Mesothelial cell of epicardium (in vitro differentiated cells): ENCODE measurements at regions not wholly inside any gene's neighbourhood (a gene's known extent, or its start where the extent isn't known, plus 50 kb on each side); places are given as distances from the start of the nearest gene placed in this dataset.

ENCODE experiments used
- DNase-seq, 2 experiments: peaks; one replicate each; pipeline ENCODE4 v3.0.0; 2021; ENCODE audit warnings: low spot score in 2 of 2; ENCODE audit not compliant: unreplicated experiment in 2 of 2
- H3K27ac Mint-ChIP-seq: 2 replicates; pipeline ENCODE4 v1.8.0; 2021; ENCODE audit warnings: mixed read lengths
- H3K27me3 Mint-ChIP-seq: 2 replicates; pipeline ENCODE4 v1.8.0; 2021; ENCODE audit warnings: low read depth, mixed read lengths
- H3K36me3 Mint-ChIP-seq: 2 replicates; pipeline ENCODE4 v1.8.0; 2021; ENCODE audit warnings: mixed read lengths
- H3K4me1 Mint-ChIP-seq: 2 replicates; pipeline ENCODE4 v1.8.0; 2021; ENCODE audit warnings: mixed read lengths
- H3K4me3 Mint-ChIP-seq: 2 replicates; pipeline ENCODE4 v1.8.0; 2021; ENCODE audit warnings: mild to moderate bottlenecking, moderate library complexity, mixed read lengths
- H3K9me3 Mint-ChIP-seq: 2 replicates; pipeline ENCODE4 v1.8.0; 2021; ENCODE audit warnings: mixed read lengths
- TF ChIP-seq, protein P1 (sequence below): fragments of 200-600 bp; sonication (generic); IDR thresholded peaks from one replicate; pipeline ENCODE4 v1.5.0; 2021; ENCODE audit warnings: antibody characterized with exemption; ENCODE audit not compliant: unreplicated experiment

DNA sequence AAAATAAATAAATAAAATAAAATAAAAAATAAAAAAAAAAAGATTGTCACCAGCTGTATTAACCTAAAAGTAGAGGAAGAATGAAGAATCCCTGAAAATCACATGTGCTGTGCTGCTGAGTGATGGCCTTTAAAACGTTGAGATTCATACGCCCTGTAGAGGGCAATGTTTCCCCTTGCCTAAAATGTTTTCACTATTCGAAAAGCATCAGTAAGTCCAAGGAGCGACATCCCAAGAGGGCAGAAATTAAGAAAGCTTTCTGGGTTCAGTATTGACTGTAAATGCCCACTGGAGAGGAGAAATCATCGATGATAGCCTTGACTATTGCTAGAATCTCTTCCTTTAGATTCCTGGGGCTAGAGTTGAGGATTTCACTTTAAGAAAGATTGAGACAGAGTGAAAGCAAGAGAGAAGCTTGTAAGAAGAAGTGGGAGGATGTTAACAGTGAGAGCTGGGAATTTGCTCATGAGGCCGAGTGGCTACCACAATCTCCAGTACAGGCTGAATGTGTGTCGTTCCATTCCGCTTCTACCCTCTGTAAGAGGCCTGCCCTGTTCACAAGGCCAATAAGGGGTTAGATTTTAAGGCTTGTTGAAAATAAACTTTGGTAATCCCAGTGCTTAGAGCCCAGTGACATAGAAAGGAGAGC is 170.8 kb upstream of the FAM20A start:
- Mint-ChIP-seq H3K27ac (no peak overlapping the region), H3K4me3 (no peak overlapping the region), H3K27me3 (peaks cover 3% of the 10 kb centered on the region), H3K9me3 (no peaks in the 10 kb centered on the region), H3K4me1 (peaks cover 7% of the 10 kb centered on the region), H3K36me3 (no peaks in the 10 kb centered on the region)
- TF ChIP-seq, protein P1, sequence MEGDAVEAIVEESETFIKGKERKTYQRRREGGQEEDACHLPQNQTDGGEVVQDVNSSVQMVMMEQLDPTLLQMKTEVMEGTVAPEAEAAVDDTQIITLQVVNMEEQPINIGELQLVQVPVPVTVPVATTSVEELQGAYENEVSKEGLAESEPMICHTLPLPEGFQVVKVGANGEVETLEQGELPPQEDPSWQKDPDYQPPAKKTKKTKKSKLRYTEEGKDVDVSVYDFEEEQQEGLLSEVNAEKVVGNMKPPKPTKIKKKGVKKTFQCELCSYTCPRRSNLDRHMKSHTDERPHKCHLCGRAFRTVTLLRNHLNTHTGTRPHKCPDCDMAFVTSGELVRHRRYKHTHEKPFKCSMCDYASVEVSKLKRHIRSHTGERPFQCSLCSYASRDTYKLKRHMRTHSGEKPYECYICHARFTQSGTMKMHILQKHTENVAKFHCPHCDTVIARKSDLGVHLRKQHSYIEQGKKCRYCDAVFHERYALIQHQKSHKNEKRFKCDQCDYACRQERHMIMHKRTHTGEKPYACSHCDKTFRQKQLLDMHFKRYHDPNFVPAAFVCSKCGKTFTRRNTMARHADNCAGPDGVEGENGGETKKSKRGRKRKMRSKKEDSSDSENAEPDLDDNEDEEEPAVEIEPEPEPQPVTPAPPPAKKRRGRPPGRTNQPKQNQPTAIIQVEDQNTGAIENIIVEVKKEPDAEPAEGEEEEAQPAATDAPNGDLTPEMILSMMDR, result no peak
- no peak for DNase-seq

DNA sequence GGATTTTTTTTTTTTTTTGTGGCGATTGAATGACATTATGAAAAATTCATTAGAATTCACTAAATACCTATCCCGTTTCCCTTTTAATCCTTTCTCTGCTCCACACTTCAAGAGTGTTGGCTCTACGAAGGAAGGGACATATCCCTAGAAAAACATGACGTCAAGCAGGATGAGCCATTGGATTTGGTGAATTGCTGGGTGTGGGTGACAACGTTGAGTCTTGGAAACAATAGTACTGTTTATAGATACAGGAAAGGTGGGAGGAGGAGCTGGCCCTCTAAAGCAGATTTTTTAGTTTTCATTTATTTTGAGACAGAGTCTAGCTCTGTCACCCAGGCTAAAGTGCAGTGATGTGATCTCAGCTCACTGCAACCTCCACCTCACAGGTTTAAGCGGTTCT is 167.6 kb upstream of the FAM20A start:
- TF ChIP-seq, protein P1, result no peak
- Mint-ChIP-seq H3K27me3 (peaks cover 3% of the 10 kb centered on the region), H3K4me3 (no peak overlapping the region), H3K27ac (no peak overlapping the region), H3K36me3 (no peaks in the 10 kb centered on the region), H3K4me1 (no peaks in the 10 kb centered on the region), H3K9me3 (no peaks in the 10 kb centered on the region)
- DNase-seq, result no peak

GRCh38 chr17:68766640-68767039 is 165.5 kb upstream of the FAM20A start:
- Mint-ChIP-seq H3K4me3 (no peak overlapping the region), H3K4me1 (no peaks in the 10 kb centered on the region), H3K9me3 (no peaks in the 10 kb centered on the region), H3K36me3 (no peaks in the 10 kb centered on the region), H3K27me3 (no peaks in the 10 kb centered on the region), H3K27ac (no peak overlapping the region)
- TF ChIP-seq, protein P1, result no peak
- no peak for DNase-seq

- no peak for DNase-seq
- Mint-ChIP-seq H3K36me3 (no peaks in the 10 kb centered on the region), H3K27ac (no peak overlapping the region), H3K27me3 (no peaks in the 10 kb centered on the region), H3K4me1 (peaks cover 12% of the 10 kb centered on the region), H3K4me3 (no peak overlapping the region), H3K9me3 (no peaks in the 10 kb centered on the region)
- TF ChIP-seq, protein P1, result no peak
Measured at GRCh38 chr17:68763562-68763961, 162.4 kb upstream of the FAM20A start.

GRCh38 chr17:68762911-68763310 is 161.7 kb upstream of the FAM20A start:
- H3K27ac Mint-ChIP-seq, result no peak overlapping the region
- no peaks in the 10 kb centered on the region for H3K27me3 Mint-ChIP-seq
- H3K4me3 Mint-ChIP-seq, result no peak overlapping the region
- H3K4me1 Mint-ChIP-seq, result peaks cover 12% of the 10 kb centered on the region
- no peak for DNase-seq
- H3K36me3 Mint-ChIP-seq, result no peaks in the 10 kb centered on the region
- TF ChIP-seq, protein P1, result no peak
- H3K9me3 Mint-ChIP-seq, result peaks cover under 1% of the 10 kb centered on the region

- Mint-ChIP-seq H3K36me3 (no peaks in the 10 kb centered on the region), H3K9me3 (peaks cover 14% of the 10 kb centered on the region), H3K4me1 (peaks cover 12% of the 10 kb centered on the region), H3K4me3 (no peak overlapping the region), H3K27me3 (no peaks in the 10 kb centered on the region), H3K27ac (no peak overlapping the region)
- TF ChIP-seq, protein P1, result no peak
- no peak for DNase-seq
Measured at GRCh38 chr17:68760141-68760475, 158.9 kb upstream of the FAM20A start.
